HG03442 (cell line): ENCODE measurements at regions not wholly inside any gene's neighbourhood (a gene's known extent, or its start where the extent isn't known, plus 50 kb on each side); places are given as distances from the start of the nearest gene placed in this dataset.
"Not testable (repeated sequence)": the region's sequence is repeated elsewhere in the genome, so short reads cannot be mapped to it uniquely, and the experiment has no call there.

Experiments
- ATAC-seq: cut with Tn5 transposase; IDR thresholded peaks from one replicate; pipeline ENCODE4 v1.9.1; 2021; ENCODE audit warnings: mild to moderate bottlenecking, moderate library complexity; ENCODE audit not compliant: unreplicated experiment

- not testable (repeated sequence) for ATAC-seq
Measured at GRCh38 chr11:67940440-67940839, 63.5 kb downstream of the UNC93B1 start.

GRCh38 chr11:67938964-67939363 lies 64.9 kb downstream of the UNC93B1 start:
- ATAC-seq, result not testable (repeated sequence)

GRCh38 chr11:67938371-67938770 lies 65.5 kb downstream of the UNC93B1 start:
- not testable (repeated sequence) for ATAC-seq

DNA sequence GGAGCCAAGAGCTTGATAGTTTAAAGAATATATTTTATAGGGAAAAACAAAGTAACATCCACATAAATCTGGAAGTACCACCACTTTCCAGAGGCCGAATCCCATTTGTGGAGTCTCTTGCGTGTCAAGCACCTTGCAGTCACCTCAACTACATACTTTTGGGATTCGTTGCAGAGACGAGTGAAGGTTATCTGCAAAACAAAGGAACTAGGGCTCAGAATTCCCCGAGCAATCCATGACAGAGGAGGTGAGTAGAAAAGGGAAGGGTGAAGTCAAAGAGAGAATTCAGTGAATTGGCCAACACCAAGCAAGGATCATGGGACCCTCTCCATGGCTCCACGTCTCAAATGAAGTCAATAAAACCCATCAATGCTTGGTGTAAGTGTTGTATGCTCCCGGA lies 80.3 kb downstream of the UNC93B1 start:
- ATAC-seq, result not testable (repeated sequence)

DNA sequence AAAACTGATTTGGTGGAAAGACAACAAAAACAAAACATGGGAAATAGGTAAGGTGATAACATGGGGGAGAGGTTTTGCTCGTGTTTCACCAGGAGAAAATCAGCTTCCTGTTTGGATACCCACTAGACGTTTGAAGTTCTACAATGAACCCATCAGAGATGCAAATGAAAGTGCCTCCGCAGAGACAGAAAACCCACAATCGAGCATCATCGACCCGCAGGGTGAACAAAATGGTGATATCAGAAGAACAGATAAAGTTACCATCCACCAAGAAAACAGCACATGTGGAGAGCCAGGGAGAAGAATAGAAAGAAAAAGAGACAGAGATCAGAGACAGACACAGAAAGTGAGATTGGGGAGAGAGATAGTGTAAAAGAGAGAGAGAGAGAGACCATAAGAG lies 83.4 kb downstream of the UNC93B1 start:
- ATAC-seq, result not testable (repeated sequence)

DNA sequence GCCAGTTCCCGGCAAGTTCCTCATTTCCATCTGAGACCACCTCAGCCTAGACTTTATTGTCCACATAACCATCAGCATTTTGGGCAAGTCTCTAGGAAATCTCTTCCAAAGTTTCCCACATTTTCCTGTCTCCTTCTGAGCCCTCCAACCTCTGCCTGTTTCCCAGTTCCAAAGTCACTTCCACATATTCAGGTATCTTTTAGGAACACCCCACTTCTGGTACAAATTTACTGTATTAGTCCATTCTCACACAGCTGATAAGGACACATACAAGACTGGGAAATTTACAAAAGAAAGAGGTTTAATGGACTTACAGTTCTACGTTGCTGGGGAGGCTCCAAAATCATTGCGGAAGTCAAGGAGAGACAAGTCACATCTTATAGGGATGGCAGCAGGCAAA lies 91.7 kb downstream of the UNC93B1 start:
- ATAC-seq, result not testable (repeated sequence)

- ATAC-seq, result not testable (repeated sequence)
Measured at GRCh38 chr11:67911211-67911610, 92.7 kb downstream of the UNC93B1 start.

- ATAC-seq, result not testable (repeated sequence)
Measured at GRCh38 chr11:67910803-67911202, 93.1 kb downstream of the UNC93B1 start.

DNA sequence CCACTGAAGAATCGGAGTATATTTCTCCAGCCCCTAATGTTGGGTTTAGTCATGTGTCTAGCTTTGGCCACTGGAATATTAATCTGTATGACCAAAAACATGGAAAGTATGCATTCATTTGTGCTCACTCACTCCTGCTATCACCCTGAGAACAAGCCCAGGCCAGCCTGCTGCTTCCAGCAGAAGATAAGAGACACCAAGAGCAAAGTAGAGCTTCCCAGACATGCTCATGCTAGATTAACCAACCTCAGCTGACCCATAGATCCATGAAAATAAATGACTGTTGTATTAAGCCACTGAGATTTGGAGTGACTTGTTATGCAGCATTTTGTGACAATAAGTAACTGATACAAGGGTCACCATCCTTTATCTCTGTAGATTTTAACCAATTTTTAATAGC lies 96.9 kb downstream of the UNC93B1 start:
- ATAC-seq, result not testable (repeated sequence)

DNA sequence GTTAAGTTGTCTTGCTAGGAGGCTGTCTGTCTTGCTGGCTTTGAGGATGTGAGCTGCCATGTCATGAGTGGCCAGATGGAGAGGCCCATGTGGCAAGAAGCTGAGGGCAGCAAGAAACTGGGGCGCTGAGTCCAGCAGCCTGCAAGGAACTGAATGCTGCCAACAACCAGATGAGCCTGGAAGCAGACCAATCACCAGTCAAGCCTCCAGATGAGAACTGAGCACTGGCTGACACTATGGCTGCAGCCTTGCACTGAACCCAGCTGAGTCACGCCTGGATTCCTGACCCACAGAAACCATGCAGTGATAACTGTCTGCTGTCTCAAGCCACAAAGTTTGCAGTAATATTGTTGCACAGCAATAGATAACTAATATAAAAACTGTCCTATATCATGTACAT lies 104.4 kb downstream of the UNC93B1 start:
- ATAC-seq, result not testable (repeated sequence)

DNA sequence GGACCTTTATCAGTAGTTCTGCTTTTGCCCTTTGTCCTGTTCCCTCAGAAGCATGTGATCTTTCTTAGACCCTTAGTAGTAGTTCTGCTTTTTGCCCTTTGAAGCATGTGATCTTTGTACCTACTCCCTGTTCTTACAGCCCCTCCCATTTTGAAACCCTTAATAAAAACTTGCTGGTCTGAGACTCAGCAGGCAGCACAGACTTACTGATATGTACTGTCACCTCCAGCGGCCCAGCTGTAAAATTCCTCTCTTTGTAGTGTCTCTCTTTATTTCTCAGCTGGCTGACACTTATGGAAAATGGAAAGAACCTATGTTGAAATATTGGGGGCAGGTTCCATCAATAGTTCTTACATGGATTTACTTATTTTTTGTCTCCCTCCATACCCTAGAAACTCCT lies 110.4 kb downstream of the UNC93B1 start:
- not testable (repeated sequence) for ATAC-seq

DNA sequence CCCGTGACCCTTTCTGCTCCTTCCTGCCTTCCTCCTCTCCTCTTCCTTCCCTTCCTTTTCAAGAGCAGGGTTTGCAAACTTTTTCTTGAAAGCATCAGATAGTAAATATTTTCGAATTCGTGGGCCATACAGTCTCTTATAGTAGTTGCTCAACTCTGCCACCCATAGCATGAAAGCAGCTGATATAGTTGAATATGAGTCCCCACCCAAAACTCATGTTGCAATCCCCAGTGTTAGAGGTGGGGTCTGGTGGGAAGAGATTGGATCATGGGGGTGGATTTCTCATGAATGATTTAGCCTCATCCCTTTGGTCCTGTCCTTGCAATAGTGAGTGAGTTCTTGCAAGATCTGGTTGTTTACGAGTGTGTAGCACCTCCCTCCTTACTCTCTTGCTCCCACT lies 114.3 kb downstream of the UNC93B1 start:
- ATAC-seq, result not testable (repeated sequence)

DNA sequence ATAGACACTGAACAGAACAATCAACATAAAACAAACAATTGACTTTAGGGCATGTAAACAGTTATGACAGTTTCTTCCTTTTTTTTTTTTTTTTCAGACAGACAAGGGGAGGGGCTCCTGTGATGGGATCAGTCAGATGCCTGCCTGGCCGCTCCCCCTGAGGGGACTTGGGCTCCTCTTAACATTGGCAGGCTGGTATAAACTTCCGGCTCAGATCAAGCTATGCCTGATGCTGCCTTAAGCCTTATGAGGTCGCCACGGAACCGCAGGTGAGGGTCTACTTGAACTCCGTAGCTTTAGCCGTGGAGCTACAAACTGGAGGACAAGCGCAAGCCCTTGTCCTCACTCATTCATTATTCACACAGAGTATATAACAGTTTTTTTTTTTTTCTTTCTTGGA lies 115.8 kb downstream of the UNC93B1 start:
- not testable (repeated sequence) for ATAC-seq

- not testable (repeated sequence) for ATAC-seq
Measured at GRCh38 chr11:67886672-67887071, 117.2 kb downstream of the UNC93B1 start.

- not testable (repeated sequence) for ATAC-seq
Measured at GRCh38 chr11:67886207-67886606, 117.7 kb downstream of the UNC93B1 start.

GRCh38 chr11:67885574-67885973 lies 118.3 kb downstream of the UNC93B1 start:
- not testable (repeated sequence) for ATAC-seq

GRCh38 chr11:67884761-67885558 lies 118.9 kb downstream of the UNC93B1 start:
- not testable (repeated sequence) for ATAC-seq

- not testable (repeated sequence) for ATAC-seq
Measured at GRCh38 chr11:67884073-67884757, 119.7 kb downstream of the UNC93B1 start.

DNA sequence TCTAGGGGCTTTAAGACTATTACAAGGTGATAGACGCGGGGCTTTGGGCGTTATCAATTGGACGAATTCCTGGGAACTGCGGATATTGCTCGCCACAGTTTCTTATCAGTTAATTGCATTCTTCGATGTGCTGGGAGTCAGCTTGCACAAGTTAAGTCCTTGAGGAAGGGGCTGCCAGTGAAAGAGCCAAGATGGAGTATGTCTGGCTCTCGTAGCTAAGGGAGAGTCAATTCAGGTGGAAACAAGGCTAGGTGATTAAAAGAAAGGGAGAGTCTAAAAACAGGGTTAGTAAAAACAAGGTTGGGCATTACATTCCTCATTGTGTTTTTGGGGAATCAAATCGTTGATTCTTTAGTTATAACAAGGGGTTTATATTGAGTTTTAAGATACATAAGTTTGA lies 121.6 kb downstream of the UNC93B1 start:
- ATAC-seq, result not testable (repeated sequence)

GRCh38 chr11:67881836-67882235 lies 122.1 kb downstream of the UNC93B1 start:
- ATAC-seq, result not testable (repeated sequence)

GRCh38 chr11:67880594-67881196 lies 123.2 kb downstream of the UNC93B1 start:
- ATAC-seq, result not testable (repeated sequence)

- ATAC-seq, result not testable (repeated sequence)
Measured at GRCh38 chr11:67878666-67879065, 125.2 kb downstream of the UNC93B1 start.
